MM.1S (cell line): ENCODE measurements at regions not wholly inside any gene's neighbourhood (a gene's known extent, or its start where the extent isn't known, plus 50 kb on each side); places are given as distances from the start of the nearest gene placed in this dataset.

Experiments
- DNase-seq: peaks from one replicate; pipeline ENCODE4 v3.0.0-alpha.2; 2015
- H2AFZ ChIP-seq: fragments of 300-600 bp; sonication (generic); 2 replicates; pipeline ENCODE4 v1.6.0; 2016; ENCODE audit warnings: antibody characterized with exemption, low read length
- H3F3A ChIP-seq: fragments of 300-600 bp; sonication (generic); 2 replicates; pipeline ENCODE4 v1.6.1; 2016; ENCODE audit warnings: mild to moderate bottlenecking, antibody characterized with exemption, low read length, moderate library complexity, mixed read lengths; ENCODE audit not compliant: insufficient read depth
- H3K27ac ChIP-seq: fragments of 300-600 bp; sonication (generic); 2 replicates; pipeline ENCODE4 v1.5.1; 2016; ENCODE audit warnings: mild to moderate bottlenecking, low read length
- H3K27me3 ChIP-seq: fragments of 300-600 bp; sonication (generic); replicated peaks from 2 replicates; pipeline ENCODE4 v1.6.0; 2016; ENCODE audit warnings: low read length; ENCODE audit not compliant: insufficient read depth
- H3K36me3 ChIP-seq: fragments of 300-600 bp; sonication (generic); replicated peaks from 2 replicates; pipeline ENCODE4 v1.6.1; 2016; ENCODE audit warnings: mild to moderate bottlenecking, low read length, mixed read lengths; ENCODE audit not compliant: insufficient read depth
- H3K4me1 ChIP-seq: fragments of 300-600 bp; sonication (generic); 2 replicates; pipeline ENCODE4 v1.6.1; 2016; ENCODE audit warnings: low read length, mixed read lengths
- H3K4me2 ChIP-seq: fragments of 300-600 bp; sonication (generic); 2 replicates; pipeline ENCODE4 v1.6.0; 2016; ENCODE audit warnings: low read depth, low read length
- H3K4me3 ChIP-seq: fragments of 300-600 bp; sonication (generic); 2 replicates; pipeline ENCODE4 v1.5.1; 2016; ENCODE audit warnings: low read length, mixed read lengths
- H3K79me2 ChIP-seq: fragments of 300-600 bp; sonication (generic); 2 replicates; pipeline ENCODE4 v1.6.1; 2016; ENCODE audit warnings: mixed run types, low read length, mixed read lengths
- H3K9ac ChIP-seq: fragments of 300-600 bp; sonication (generic); 2 replicates; pipeline ENCODE4 v1.6.1; 2016; ENCODE audit warnings: low read length, mixed read lengths
- H3K9me2 ChIP-seq: fragments of 300-600 bp; sonication (generic); replicated peaks from 2 replicates; pipeline ENCODE4 v1.6.1; 2016; ENCODE audit warnings: mild to moderate bottlenecking, low read length, mixed read lengths; ENCODE audit not compliant: insufficient read depth
- H3K9me3 ChIP-seq: fragments of 300-600 bp; sonication (generic); replicated peaks from 2 replicates; pipeline ENCODE4 v1.6.1; 2016; ENCODE audit warnings: mild to moderate bottlenecking, low read length, mixed read lengths; ENCODE audit not compliant: insufficient read depth
- H4K20me1 ChIP-seq: fragments of 300-600 bp; sonication (generic); 2 replicates; pipeline ENCODE4 v1.6.1; 2016; ENCODE audit warnings: mild to moderate bottlenecking, low read length, moderate library complexity, mixed read lengths; ENCODE audit not compliant: insufficient read depth
- EZH2 ChIP-seq: fragments of 300-600 bp; sonication (generic); optimal IDR thresholded peaks from 2 replicates; pipeline ENCODE3; 2017; ENCODE audit warnings: low read depth, mild to moderate bottlenecking, antibody characterized with exemption, low read length, mixed read lengths
- EZH2phosphoT487 ChIP-seq: fragments of 300-600 bp; sonication (generic); IDR thresholded peaks from 2 replicates; pipeline ENCODE4 v1.6.1; 2018; ENCODE audit warnings: antibody characterized with exemption, low read length
- TF ChIP-seq, protein P1 (sequence below): fragments of 300-600 bp; sonication (generic); IDR thresholded peaks from 2 replicates; pipeline ENCODE4 v1.5.1; 2016; ENCODE audit warnings: antibody characterized with exemption, low read length, mixed read lengths

DNA sequence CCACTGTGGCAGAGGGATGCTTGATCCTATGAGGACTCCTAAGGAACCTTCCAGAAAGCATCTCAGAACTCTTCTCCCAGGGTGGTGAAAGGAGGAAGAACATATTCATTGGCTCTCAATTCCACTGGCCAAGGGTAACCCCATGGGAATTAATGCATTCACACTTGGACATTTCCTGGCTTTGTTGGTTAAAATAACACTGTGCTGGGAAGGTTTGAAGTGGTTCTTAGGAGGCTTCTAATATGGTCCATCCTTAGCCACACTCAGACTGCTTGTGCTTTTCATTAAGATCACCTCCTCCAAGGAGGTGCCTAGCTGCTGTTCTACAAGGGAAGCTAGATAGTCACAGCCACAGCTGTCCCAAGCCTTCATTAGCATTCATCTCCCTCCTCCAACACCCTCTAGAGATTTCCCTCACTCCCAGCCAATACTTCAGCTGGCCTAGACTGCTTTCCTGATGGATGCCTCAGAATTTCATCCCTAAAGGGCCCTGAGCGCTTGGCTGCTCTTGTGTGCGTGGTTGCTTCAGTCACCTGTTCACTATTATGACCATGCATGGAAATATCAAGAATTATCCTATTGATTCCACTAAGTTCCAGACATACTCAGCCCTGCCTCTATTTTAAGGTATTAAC lies 544.4 kb downstream of the PLPP3 start:
- no peak for DNase-seq
- H2AFZ ChIP-seq: no peak overlapping the region
- H3F3A ChIP-seq: no peaks in the 10 kb centered on the region
- H3K4me2 ChIP-seq: no peak overlapping the region
- H3K27me3 ChIP-seq: no peaks in the 10 kb centered on the region
- no peak overlapping the region for H3K4me3 ChIP-seq
- no peak overlapping the region for H3K27ac ChIP-seq
- H3K36me3 ChIP-seq: no peaks in the 10 kb centered on the region
- no peaks in the 10 kb centered on the region for H3K9me3 ChIP-seq
- TF ChIP-seq EZH2phosphoT487: no peak
- TF ChIP-seq, protein P1, sequence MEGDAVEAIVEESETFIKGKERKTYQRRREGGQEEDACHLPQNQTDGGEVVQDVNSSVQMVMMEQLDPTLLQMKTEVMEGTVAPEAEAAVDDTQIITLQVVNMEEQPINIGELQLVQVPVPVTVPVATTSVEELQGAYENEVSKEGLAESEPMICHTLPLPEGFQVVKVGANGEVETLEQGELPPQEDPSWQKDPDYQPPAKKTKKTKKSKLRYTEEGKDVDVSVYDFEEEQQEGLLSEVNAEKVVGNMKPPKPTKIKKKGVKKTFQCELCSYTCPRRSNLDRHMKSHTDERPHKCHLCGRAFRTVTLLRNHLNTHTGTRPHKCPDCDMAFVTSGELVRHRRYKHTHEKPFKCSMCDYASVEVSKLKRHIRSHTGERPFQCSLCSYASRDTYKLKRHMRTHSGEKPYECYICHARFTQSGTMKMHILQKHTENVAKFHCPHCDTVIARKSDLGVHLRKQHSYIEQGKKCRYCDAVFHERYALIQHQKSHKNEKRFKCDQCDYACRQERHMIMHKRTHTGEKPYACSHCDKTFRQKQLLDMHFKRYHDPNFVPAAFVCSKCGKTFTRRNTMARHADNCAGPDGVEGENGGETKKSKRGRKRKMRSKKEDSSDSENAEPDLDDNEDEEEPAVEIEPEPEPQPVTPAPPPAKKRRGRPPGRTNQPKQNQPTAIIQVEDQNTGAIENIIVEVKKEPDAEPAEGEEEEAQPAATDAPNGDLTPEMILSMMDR: no peak
- TF ChIP-seq EZH2: no peak
- H3K79me2 ChIP-seq: no peaks in the 10 kb centered on the region
- H3K9ac ChIP-seq: no peak overlapping the region
- H3K9me2 ChIP-seq: no peaks in the 10 kb centered on the region
- no peaks in the 10 kb centered on the region for H3K4me1 ChIP-seq
- no peaks in the 10 kb centered on the region for H4K20me1 ChIP-seq

DNA sequence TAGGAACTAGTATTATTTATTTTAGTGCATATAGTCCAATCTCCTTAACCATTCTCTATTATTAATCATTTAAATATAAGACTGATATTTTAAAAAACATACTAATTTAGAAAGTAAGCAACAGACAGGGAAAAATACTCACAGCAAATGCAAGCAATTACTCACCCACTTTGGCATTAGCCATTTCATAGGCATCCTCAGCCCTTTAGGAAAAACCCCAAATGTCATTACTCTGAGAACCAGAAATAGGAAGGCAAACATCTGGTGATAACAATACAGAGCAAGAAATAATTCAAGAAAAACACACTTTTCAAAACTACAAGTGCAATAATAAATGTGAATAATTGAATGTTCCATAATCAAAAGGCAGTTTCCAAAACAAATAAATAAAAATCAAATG lies 545.1 kb downstream of the PLPP3 start:
- Histone ChIP-seq H3K9me2 (no peaks in the 10 kb centered on the region), H3K4me3 (no peak overlapping the region), H3K9me3 (no peaks in the 10 kb centered on the region), H3K4me1 (no peaks in the 10 kb centered on the region), H3K79me2 (no peaks in the 10 kb centered on the region), H2AFZ (no peak overlapping the region), H3F3A (no peaks in the 10 kb centered on the region), H3K4me2 (no peak overlapping the region), H3K36me3 (no peaks in the 10 kb centered on the region), H3K9ac (no peak overlapping the region), H3K27me3 (no peaks in the 10 kb centered on the region), H4K20me1 (no peaks in the 10 kb centered on the region), H3K27ac (no peak overlapping the region)
- no peak for DNase-seq
- TF ChIP-seq EZH2phosphoT487 (no peak), EZH2 (no peak)

GRCh38 chr1:56033321-56034037 lies 545.9 kb downstream of the PLPP3 start:
- H3K9ac ChIP-seq: no peak overlapping the region
- TF ChIP-seq EZH2phosphoT487 (no peak), EZH2 (no peak)
- TF ChIP-seq, protein P1: no peak
- no peak overlapping the region for H2AFZ ChIP-seq
- no peak for DNase-seq
- H3K27ac ChIP-seq: no peak overlapping the region
- no peaks in the 10 kb centered on the region for H3K36me3 ChIP-seq
- H3K9me3 ChIP-seq: no peaks in the 10 kb centered on the region
- H3K27me3 ChIP-seq: no peaks in the 10 kb centered on the region
- no peaks in the 10 kb centered on the region for H3K9me2 ChIP-seq
- no peaks in the 10 kb centered on the region for H3K4me1 ChIP-seq
- no peak overlapping the region for H3K4me3 ChIP-seq
- H4K20me1 ChIP-seq: no peaks in the 10 kb centered on the region
- H3K4me2 ChIP-seq: no peak overlapping the region
- no peaks in the 10 kb centered on the region for H3F3A ChIP-seq
- no peaks in the 10 kb centered on the region for H3K79me2 ChIP-seq
